ENCODE measurements at regions not wholly inside any gene's neighbourhood (a gene's known extent, or its start where the extent isn't known, plus 50 kb on each side); places are given as distances from the start of the nearest gene placed in this dataset.
A peak's percentile ranks its signal among the peaks of the same experiment; 100 is the strongest.

GRCh38 chr9:106716820-106717219, 146.1 kb upstream of the ZNF462 start:
- WGBS, 2 donors = 2 to 3% methylated on average over 1 of the region's 1 CpG
- H3K27me3 ChIP-seq = no peaks in the 10 kb centered on the region
- no peak overlapping the region for H3K27ac ChIP-seq
- no peak for DNase-seq
- ATAC-seq = no peak
- no peaks in the 10 kb centered on the region for H3K9me3 ChIP-seq
- intact Hi-C loops (cut with DNase I) = no loop called here
- H3K4me3 ChIP-seq = no peak overlapping the region
- H3K36me3 ChIP-seq (replicated peaks in 1 of 2; ENCODE audit: insufficient read depth in 1 of 2, low read depth in 2 of 2) = no peaks in the 10 kb centered on the region
- no peaks in the 10 kb centered on the region for H3K4me1 ChIP-seq
- TF ChIP-seq CTCF (IDR thresholded peaks at IDR 0.05) (no peak), POLR2A (IDR thresholded peaks at IDR 0.05) (no peak)

- 12 to 17% methylated on average over 2 of the region's 2 CpGs for WGBS, 2 donors
- Histone ChIP-seq H3K36me3 (replicated peaks in 1 of 2; ENCODE audit: insufficient read depth in 1 of 2, low read depth in 2 of 2) (no peaks in the 10 kb centered on the region), H3K4me1 (no peaks in the 10 kb centered on the region), H3K27me3 (no peaks in the 10 kb centered on the region), H3K27ac (no peak overlapping the region), H3K9me3 (no peaks in the 10 kb centered on the region), H3K4me3 (no peak overlapping the region)
- DNase-seq (peak in 3 of 4 donors; percentile 14 to 35 (median 33)), ATAC-seq (peak; percentile 69)
- TF ChIP-seq CTCF (IDR thresholded peaks at IDR 0.05) (peak in 6 of 7 experiments; percentile 12 to 51 (median 36)), POLR2A (IDR thresholded peaks at IDR 0.05) (no peak)
- intact Hi-C loops (cut with DNase I) = no loop called here
These were observed 145.3 kb upstream of the ZNF462 start for GRCh38 chr9:106717686-106718085.

- Histone ChIP-seq H3K27me3 (no peaks in the 10 kb centered on the region), H3K36me3 (replicated peaks in 1 of 2; ENCODE audit: insufficient read depth in 1 of 2, low read depth in 2 of 2) (no peaks in the 10 kb centered on the region), H3K4me3 (no peak overlapping the region), H3K4me1 (no peaks in the 10 kb centered on the region), H3K27ac (no peak overlapping the region), H3K9me3 (no peaks in the 10 kb centered on the region)
- TF ChIP-seq POLR2A (IDR thresholded peaks at IDR 0.05) (no peak), CTCF (IDR thresholded peaks at IDR 0.05) (no peak)
- ATAC-seq (no peak), DNase-seq (no peak)
- intact Hi-C loops (cut with DNase I) = no loop called here
These were observed 144.0 kb upstream of the ZNF462 start for GRCh38 chr9:106718936-106719335.

- intact Hi-C loops (cut with DNase I) = no loop called here
- ATAC-seq (no peak), DNase-seq (no peak)
- no peak overlapping the region for H3K27ac ChIP-seq
- H3K36me3 ChIP-seq (replicated peaks in 1 of 2; ENCODE audit: insufficient read depth in 1 of 2, low read depth in 2 of 2) = no peaks in the 10 kb centered on the region
- no peak overlapping the region for H3K4me3 ChIP-seq
- 82 to 87% methylated on average over 4 of the region's 4 CpGs for WGBS, 2 donors
- TF ChIP-seq POLR2A (IDR thresholded peaks at IDR 0.05) = no peak
- no peak for TF ChIP-seq CTCF (IDR thresholded peaks at IDR 0.05)
- no peaks in the 10 kb centered on the region for H3K9me3 ChIP-seq
- peaks cover under 1% of the 10 kb centered on the region for H3K4me1 ChIP-seq
- H3K27me3 ChIP-seq = no peaks in the 10 kb centered on the region
These were observed 140.8 kb upstream of the ZNF462 start for GRCh38 chr9:106722051-106722753.

- TF ChIP-seq POLR2A (IDR thresholded peaks at IDR 0.05) = no peak
- TF ChIP-seq CTCF (IDR thresholded peaks at IDR 0.05) = no peak
- Histone ChIP-seq H3K36me3 (replicated peaks in 1 of 2; ENCODE audit: insufficient read depth in 1 of 2, low read depth in 2 of 2) (no peaks in the 10 kb centered on the region), H3K27ac (no peak overlapping the region), H3K4me3 (no peak overlapping the region), H3K4me1 (peaks cover 18% of the 10 kb centered on the region), H3K9me3 (no peaks in the 10 kb centered on the region), H3K27me3 (no peaks in the 10 kb centered on the region)
- DNase-seq = no peak
- no peak for ATAC-seq
- intact Hi-C loops (cut with DNase I) = no loop called here
These were observed 139.0 kb upstream of the ZNF462 start for GRCh38 chr9:106723926-106724325.
